ENCODE measurements at regions not wholly inside any gene's neighbourhood (a gene's known extent, or its start where the extent isn't known, plus 50 kb on each side); places are given as distances from the start of the nearest gene placed in this dataset.

DNA sequence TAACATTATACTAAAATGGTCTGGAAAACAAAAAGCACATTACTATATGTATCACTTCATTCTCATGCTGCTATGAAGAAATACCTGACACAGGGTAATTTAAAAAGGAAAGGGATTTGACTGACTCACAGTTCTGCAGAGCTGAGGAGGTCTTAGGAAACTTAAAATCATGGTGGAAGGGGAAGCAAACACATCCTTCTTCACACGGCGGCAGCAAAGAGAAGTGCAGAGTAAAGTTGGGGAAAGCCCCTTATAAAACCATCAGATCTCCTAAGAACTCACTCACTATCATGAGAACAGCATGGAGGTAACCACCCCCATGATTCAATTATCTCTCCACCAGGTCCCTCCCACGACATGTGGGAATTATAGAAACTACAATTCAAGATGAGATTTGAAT is 60.0 kb downstream of the FAM181B start:
- no peak for TF ChIP-seq CTCF (IDR thresholded peaks at IDR 0.05)
- no peak for TF ChIP-seq EZH2 (IDR thresholded peaks at IDR 0.05)

Data from neural progenitor cell (in vitro differentiated cells).